HG03432 (cell line): ENCODE measurements at regions not wholly inside any gene's neighbourhood (a gene's known extent, or its start where the extent isn't known, plus 50 kb on each side); places are given as distances from the start of the nearest gene placed in this dataset.
"Not testable (repeated sequence)": the region's sequence is repeated elsewhere in the genome, so short reads cannot be mapped to it uniquely, and the experiment has no call there.

ENCODE experiments used
- ATAC-seq: cut with Tn5 transposase; IDR thresholded peaks from one replicate; pipeline ENCODE4 v1.9.1; 2021; ENCODE audit warnings: mild to moderate bottlenecking, moderate library complexity; ENCODE audit not compliant: unreplicated experiment

DNA sequence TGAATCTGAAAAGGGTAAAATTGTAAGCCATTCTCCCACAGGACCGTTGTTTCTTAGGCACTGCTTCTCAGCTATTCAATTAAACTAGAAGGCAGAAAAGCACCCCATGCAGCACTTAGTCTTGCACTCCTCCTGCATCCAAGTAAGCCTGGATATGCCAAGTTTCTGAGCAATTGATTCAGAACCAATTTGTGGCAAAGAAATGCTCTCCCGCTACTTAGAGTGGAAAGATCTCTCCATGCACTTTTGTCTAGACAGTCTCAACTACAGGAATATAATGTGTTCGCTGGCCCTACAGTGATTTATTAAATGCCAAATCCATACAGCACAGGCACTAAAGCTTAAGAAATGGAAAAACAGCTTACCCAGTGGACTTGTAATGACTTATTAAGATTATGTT lies 338.5 kb downstream of the HACE1 start:
- ATAC-seq = no peak

DNA sequence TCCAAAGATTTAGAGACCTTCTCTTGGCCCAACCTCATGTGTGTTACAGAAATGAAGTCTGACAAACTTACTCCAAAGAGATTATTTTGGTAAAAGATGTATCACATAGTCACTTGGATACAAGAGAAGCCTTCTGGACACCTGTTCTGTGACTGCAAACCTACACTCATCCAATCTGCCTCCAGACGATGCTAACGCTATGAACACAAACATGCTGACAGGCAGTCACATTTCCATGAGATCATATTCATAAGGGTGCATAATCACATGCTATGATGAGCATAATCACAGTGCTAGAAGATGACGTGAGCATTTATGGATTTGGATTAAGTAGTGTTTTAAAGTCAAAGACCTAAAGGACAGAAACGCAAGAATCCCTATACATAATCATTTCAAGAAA lies 340.2 kb downstream of the HACE1 start:
- ATAC-seq = no peak

DNA sequence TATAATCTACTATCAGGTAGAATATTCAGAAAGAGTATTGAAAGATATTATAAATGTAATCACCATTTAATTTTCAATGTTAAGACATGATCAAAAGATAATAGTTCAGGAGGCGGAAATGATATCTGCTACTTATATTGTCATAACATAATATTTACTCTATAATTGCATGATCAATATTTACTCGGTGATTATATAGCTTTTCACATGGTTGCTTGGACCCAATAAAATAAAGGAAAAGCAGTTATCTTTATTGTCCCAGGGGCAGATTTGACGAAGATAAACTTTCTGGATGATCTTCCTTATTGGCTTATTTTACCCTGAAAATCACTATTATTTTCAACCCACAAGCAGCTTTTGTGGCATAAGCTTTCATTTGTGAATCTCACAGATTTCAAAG lies 350.4 kb downstream of the HACE1 start:
- no peak for ATAC-seq

- ATAC-seq = no peak
Observed at GRCh38 chr6:104506429-104506828, 353.3 kb downstream of the HACE1 start.

GRCh38 chr6:104505838-104506237 lies 353.9 kb downstream of the HACE1 start:
- no peak for ATAC-seq

DNA sequence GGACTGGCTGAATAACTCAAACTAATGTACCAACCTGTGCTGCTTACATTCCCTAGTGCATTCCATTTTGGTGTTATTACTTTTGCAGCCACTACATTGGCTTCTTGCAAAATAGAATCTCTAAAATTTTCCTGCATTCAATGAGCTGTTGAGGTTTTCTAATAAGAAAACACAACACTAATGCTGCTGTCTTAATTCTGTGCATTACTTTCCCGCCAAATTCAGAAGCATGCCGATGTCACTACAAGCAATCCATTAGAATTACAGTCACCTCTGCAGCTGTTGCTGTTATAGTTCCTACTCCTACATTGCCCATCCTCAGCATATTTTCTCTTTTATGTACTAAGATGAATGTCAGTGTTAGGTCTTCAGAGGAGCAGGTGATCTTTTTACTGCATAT lies 359.5 kb downstream of the HACE1 start:
- ATAC-seq = no peak

DNA sequence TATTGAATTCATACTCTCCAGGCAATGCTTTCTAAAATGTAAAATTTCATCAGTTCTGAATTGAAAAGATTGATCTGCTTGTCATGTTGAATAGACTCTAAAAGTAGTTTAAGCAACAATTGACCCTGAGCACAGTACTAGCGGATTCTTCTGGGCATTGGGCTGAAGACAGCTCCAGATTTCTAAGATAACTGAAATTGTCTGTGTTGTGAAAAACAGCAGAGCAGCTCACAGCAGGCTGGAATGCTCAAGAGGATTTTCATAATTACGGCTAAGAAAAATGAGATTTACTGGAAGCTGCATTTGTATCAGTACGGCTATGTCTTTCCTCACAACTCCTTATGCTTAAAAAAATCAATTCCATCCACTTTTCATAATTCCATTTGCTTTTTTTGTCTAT lies 373.7 kb downstream of the HACE1 start:
- no peak for ATAC-seq

GRCh38 chr6:104484626-104485025 lies 375.1 kb downstream of the HACE1 start:
- ATAC-seq = no peak

- ATAC-seq = no peak
Observed at GRCh38 chr6:104484191-104484590, 375.5 kb downstream of the HACE1 start.

- ATAC-seq = no peak
Observed at GRCh38 chr6:104483225-104483834, 376.4 kb downstream of the HACE1 start.

- ATAC-seq = no peak
Observed at GRCh38 chr6:104477569-104477968, 382.1 kb downstream of the HACE1 start.

GRCh38 chr6:104473021-104473429 lies 386.7 kb downstream of the HACE1 start:
- no peak for ATAC-seq

DNA sequence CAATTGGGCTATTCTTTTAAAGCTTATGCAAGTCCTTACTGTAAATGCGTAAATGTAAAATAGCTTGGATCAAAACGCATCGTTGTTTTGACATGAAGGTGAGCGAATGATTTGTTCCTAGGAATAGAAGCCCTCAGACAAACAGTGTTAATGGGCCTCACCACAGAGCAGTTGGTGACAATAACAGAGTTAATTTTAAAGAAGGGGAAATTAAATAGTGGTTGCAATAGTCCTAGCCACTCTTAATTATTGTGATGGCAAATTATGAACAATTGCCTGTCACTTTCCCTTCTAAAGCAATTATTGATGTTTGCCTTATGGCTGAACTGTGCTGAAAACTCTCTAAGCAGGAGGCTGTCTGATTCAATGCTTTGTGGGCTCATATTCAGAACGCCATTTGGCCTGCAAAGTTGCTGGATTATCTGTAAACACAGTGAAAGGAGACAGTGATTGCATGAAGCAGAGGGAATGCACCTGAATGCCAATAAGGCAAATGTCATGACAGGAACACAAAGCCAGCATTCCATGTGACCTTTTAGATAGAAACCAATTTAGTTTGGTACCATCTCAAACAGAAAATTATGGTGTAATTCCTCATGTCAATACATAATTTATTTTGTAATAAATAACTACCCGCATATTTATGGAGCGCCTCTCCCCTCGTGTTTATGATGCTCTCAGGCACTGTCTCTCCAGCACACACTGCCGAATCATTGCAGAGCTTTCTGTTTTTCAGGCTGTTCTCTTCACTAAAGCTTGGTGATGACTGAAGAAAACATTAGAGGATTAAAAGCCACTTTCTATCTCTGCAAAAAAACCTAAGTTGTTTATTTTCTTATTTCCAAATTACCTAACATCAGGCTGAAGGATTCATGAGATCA lies 387.5 kb downstream of the HACE1 start:
- ATAC-seq = no peak

GRCh38 chr6:104466306-104466705 lies 393.4 kb downstream of the HACE1 start:
- ATAC-seq = no peak

DNA sequence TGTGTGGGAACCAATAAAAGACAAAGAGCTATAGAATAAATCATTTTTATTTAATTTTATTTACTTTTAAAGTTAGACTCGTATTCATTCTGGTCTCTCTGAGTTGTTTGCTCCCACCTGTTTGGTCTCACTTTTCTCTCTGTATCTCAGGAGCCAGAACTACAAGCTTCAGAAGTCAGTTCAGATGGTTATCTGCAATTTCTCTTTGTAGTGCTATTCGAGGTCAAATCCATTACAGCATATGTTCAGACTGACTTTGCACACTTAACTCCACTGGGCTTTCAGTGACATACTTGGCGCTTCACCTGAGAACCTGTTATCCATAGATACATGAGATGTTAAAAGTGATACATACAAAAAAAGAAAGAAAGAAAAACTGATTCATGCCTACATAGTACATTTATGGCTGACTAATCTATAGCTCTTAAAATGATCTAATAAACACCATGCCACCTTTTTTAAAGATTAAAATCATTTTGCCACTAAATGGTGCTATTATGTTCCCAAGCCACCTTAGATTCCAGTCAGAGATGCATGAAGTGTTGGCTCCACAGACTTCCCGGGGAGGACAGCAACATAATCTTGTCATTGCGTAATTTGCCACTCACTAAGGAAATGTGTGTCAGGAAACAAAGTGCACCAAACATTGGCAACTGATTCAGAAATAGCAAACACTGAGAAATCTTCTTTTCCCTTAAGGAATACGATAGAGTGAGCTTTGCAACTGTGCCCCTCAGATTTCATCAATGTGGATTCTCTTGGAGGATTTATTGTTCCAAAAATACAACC lies 396.7 kb downstream of the HACE1 start:
- no peak for ATAC-seq

GRCh38 chr6:104460738-104461483 lies 398.8 kb downstream of the HACE1 start:
- peak; percentile 54 for ATAC-seq

DNA sequence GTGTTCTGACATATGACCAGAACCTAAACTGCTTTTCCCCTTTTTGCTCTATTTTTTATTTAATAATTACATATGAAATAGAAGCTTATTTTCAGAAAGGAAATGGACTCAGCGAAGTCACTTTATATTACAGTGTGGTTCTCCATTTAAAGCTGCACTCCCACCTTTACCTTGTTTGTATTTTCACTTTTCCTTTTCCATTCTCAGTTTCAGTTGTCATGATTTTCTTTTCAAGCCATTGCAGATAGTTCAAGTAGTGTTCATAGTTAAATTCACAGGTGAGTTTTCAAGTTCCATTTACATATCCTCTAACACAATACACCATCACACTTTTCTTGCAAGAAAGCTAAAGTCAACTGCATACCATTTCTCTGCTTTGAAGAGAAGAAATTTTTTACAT lies 400.2 kb downstream of the HACE1 start:
- peak; percentile 91 for ATAC-seq

DNA sequence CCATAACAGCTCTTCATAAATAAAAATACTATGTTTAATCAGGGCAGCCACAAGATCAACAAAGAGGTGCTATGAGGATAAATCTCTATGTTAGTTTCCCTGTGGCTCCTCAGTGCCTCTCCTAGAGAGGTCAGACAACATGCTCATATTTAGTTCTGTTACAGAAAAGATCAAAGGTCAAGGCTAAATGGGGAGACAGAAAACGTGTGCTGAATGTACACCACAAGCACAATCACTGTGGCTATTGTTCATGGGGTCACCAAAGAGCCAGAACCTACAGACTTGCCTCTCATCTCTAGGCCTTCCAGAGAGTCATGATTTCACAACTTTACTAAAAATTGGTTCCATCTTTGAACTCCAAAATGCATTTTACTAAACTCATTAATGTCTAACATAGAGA lies 409.8 kb downstream of the HACE1 start:
- ATAC-seq = no peak

- ATAC-seq = not testable (repeated sequence)
Observed at GRCh38 chr6:104446101-104447080, 413.3 kb downstream of the HACE1 start.

- no peak for ATAC-seq
Observed at GRCh38 chr6:104434519-104434918, 425.2 kb downstream of the HACE1 start.
